Stimulated activated naive CD8-positive, alpha-beta T cell treated with anti-CD3 and anti-CD28 coated beads, Interleukin-15, amount 100 ng/mL, for 72 hours (primary cell): ENCODE measurements at regions not wholly inside any gene's neighbourhood (a gene's known extent, or its start where the extent isn't known, plus 50 kb on each side); places are given as distances from the start of the nearest gene placed in this dataset.

Source experiments
- ATAC-seq: fragments of 150-1000 bp; cut with Tn5 transposase; 2 replicates; pipeline ENCODE4 v1.10.0; 2021; ENCODE audit warnings: mild to moderate bottlenecking, moderate library complexity
- DNase-seq, 2 donors: peaks; one replicate each; pipeline ENCODE4 v3.0.0; 2021 to 2022
- H3K27ac Mint-ChIP-seq, 2 donors: one replicate each; pipeline ENCODE4 v1.8.0; 2022; ENCODE audit warnings: mild to moderate bottlenecking in 2 of 2, mixed read lengths in 2 of 2, moderate library complexity in 2 of 2
- H3K27me3 Mint-ChIP-seq: one replicate; pipeline ENCODE4 v1.8.0; 2022; ENCODE audit warnings: mixed read lengths
- H3K4me1 Mint-ChIP-seq: one replicate; pipeline ENCODE4 v1.8.0; 2022; ENCODE audit warnings: mild to moderate bottlenecking, mixed read lengths
- H3K4me3 Mint-ChIP-seq, 2 donors: one replicate each; pipeline ENCODE4 v1.8.0; 2022; ENCODE audit warnings: mild to moderate bottlenecking in 2 of 2, mixed read lengths in 2 of 2, moderate library complexity in 1 of 2
- H3K9me3 Mint-ChIP-seq, 2 donors: one replicate each; pipeline ENCODE4 v1.8.0; 2022; ENCODE audit warnings: mixed read lengths in 2 of 2

DNA sequence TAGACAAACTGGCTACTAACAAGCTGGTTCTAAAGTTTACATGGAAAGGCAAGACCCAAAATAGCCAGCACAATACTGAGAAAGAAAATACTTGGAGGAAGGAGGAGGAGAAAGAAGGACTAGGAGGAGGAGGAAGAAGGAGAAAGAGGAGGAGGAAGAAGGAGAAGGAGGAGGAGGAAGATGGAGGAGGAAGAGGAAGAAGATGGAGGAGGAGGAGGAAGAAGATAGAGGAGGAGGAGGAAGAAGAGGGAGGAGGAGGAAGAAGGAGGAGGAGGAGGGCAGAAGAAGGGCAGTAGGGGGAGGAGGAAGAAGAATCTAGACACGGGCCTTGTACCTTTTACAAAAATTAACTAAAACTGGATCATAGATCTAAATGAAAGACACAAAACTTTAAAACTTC lies 92.6 kb downstream of the METTL4 start:
- peaks cover 25% of the 10 kb centered on the region for H3K27me3 Mint-ChIP-seq
- no peak overlapping the region for H3K4me3 Mint-ChIP-seq
- H3K4me1 Mint-ChIP-seq, result no peaks in the 10 kb centered on the region
- ATAC-seq (no peak), DNase-seq (no peak)
- H3K9me3 Mint-ChIP-seq, result no peaks in the 10 kb centered on the region
- H3K27ac Mint-ChIP-seq, result no peak overlapping the region

DNA sequence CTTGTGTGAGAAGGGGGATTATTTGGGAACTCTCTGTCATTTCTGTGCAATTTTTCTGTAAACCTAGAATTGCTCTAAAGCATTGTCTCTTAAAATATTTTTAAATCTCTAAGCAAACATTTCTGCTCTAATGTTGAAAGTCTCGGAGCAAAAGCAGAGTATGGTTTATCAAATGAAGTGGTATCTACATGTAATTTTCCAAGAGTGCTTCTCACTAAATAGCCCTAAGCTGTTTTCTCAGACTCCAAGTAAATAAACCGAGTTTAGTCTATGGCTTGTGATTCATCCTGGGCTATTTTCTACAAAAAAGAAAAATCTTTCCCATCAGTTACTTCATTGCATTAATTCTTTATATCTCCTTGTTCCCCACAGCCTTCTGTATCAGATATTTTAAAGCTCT lies 90.8 kb downstream of the METTL4 start:
- DNase-seq, result no peak
- no peak for ATAC-seq
- no peaks in the 10 kb centered on the region for H3K9me3 Mint-ChIP-seq
- no peaks in the 10 kb centered on the region for H3K4me1 Mint-ChIP-seq
- no peak overlapping the region for H3K27ac Mint-ChIP-seq
- no peak overlapping the region for H3K4me3 Mint-ChIP-seq
- peaks cover 29% of the 10 kb centered on the region for H3K27me3 Mint-ChIP-seq

DNA sequence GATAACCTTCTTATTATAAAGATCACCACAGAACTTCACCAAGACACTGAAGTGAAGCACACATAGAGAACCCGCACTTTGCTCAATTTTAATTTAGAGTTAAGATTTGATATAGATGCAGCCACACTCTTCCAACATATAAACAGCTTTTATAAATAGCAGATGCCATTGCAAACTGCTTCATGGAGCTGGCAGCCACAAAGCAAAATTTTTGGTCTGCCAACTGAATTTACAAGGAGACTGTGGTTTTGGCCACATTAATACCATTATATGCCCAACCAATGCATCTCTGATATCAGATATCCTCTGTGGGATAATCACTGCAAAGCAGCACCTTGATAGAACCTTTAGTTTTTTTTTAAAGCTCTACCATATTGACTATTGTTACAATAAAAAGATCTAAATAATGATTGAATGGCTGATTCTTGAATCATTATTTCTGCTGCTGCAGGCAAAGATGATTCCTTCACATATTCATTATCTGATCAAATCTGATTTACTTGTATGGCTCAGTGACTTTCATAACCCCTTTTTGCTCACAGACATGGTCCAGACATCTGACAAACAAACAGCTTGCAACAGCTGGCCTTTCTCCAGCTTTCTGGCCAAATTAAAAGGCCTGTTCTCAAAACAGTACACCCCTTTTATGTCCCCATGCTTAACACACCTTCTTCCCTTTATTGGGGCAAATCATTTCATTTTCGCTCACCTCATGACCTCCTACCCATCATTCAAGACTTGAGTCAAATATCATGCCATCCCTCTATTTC lies 88.4 kb downstream of the METTL4 start:
- ATAC-seq (no peak), DNase-seq (no peak)
- H3K27me3 Mint-ChIP-seq, result peaks cover 31% of the 10 kb centered on the region
- H3K27ac Mint-ChIP-seq, result no peak overlapping the region
- no peak overlapping the region for H3K4me3 Mint-ChIP-seq
- H3K4me1 Mint-ChIP-seq, result no peaks in the 10 kb centered on the region
- no peaks in the 10 kb centered on the region for H3K9me3 Mint-ChIP-seq

DNA sequence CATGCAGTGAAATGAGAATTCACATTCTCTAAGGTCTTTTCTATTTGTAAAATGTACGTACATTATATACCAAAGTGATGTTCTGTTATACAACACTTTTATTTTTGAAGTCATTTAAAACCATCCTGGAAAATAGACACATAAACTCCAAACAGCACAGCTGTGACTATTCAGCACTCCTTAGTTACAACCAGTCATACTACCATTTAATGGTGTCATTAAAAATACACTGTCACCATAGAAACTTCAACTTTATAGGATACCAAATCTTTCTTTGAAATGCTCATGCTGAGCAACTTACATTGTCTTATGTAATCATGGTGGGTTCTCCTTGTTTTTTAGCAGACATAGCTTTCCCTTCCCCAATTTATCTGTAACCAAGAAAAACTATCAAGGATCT lies 85.3 kb downstream of the METTL4 start:
- Mint-ChIP-seq H3K27me3 (peaks cover 17% of the 10 kb centered on the region), H3K4me1 (no peaks in the 10 kb centered on the region), H3K4me3 (no peak overlapping the region), H3K9me3 (no peaks in the 10 kb centered on the region), H3K27ac (no peak overlapping the region)
- ATAC-seq (no peak), DNase-seq (no peak)

DNA sequence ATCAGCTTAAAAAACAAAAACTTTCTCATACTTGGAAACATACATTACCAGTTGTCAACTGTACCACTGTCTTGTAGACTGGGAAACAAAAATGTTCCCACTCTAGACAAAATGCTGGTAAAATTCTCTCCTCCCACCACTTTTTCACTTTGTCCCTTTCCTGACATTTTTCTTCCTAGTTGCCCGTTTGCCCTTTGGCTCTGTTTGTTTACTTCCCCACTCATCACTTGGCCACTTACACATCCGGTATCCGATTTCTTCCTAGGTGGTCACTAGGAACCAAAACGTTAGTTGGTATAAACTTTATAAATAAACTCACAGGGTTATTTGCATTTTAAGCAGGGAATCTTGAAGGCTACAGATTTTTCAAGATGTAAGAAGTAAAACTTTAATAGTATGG lies 84.9 kb downstream of the METTL4 start:
- ATAC-seq, result no peak
- H3K9me3 Mint-ChIP-seq, result no peaks in the 10 kb centered on the region
- no peak overlapping the region for H3K27ac Mint-ChIP-seq
- DNase-seq, result no peak
- no peaks in the 10 kb centered on the region for H3K4me1 Mint-ChIP-seq
- peaks cover 14% of the 10 kb centered on the region for H3K27me3 Mint-ChIP-seq
- H3K4me3 Mint-ChIP-seq, result no peak overlapping the region
